ENCODE measurements at regions not wholly inside any gene's neighbourhood (a gene's known extent, or its start where the extent isn't known, plus 50 kb on each side); places are given as distances from the start of the nearest gene placed in this dataset.

DNA sequence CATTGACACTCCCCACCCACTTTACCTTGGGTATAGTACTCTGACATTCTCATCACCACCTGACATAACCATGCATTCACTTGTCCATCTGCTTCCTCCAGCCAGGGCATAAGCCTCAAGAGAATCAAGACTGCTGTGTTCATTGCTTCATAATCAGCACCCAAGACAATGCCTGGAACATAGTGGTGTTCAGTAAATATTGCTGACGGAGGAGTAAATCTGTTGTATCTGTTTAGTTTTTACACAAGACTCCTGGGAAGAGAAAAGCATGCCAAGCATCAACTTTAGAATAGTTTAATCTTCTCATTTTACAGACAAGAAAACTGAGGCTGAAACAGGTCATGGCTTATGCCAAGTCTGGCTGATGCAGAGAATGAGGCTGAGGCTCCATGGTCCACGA, 173.9 kb upstream of the DUSP10 start:
- CTCF ChIA-PET: no interaction called here

DNA sequence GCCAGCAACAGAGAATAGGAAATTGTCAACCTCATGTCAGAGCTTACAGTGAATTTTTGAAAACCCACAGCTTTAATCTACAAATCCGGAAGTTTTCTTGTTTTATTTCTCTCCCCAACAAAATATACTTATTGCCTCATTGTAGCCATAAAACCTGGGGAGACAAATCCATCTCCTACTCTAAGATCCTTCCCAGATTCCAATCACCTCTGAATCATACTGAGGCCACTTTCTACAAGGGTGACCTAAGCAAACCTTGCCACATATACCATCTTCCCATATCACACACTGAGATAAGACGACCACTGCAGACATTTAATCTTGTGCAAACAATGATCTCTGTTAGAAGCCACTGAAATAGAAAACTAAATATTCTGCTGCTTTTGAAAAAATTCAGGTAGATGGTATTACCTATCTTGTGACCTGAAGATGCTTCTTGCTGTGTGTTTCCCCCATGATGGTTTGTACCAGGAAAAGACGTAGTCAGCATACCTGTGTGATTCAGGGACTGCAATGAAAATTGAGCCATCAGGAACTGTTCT, 171.5 kb upstream of the DUSP10 start:
- TF ChIP-seq SP1 (IDR thresholded peaks at IDR 0.05) (no peak), L3MBTL2 (conservative IDR thresholded peaks at IDR 0.05) (no peak), ARNT (IDR thresholded peaks at IDR 0.05) (no peak), SUZ12 (IDR thresholded peaks at IDR 0.05) (no peak), LEF1 (IDR thresholded peaks at IDR 0.05; ENCODE audit: borderline replicate concordance) (no peak), NFRKB (IDR thresholded peaks at IDR 0.05) (no peak), FOXA1 (IDR thresholded peaks at IDR 0.05) (no peak), BHLHE40 (IDR thresholded peaks at IDR 0.05; ENCODE audit: borderline replicate concordance) (no peak), CTBP1 (IDR thresholded peaks at IDR 0.05; ENCODE audit: borderline replicate concordance) (no peak), TARDBP (IDR thresholded peaks at IDR 0.05) (no peak), FOXM1 (IDR thresholded peaks at IDR 0.05; ENCODE audit: borderline replicate concordance) (no peak), FOXK2 (IDR thresholded peaks at IDR 0.05) (no peak), HDGF (IDR thresholded peaks at IDR 0.05; ENCODE audit: borderline replicate concordance) (no peak), ZNF384 (IDR thresholded peaks at IDR 0.05) (no peak), ELF4 (IDR thresholded peaks at IDR 0.05) (no peak)
- TF ChIP-seq, protein P1, sequence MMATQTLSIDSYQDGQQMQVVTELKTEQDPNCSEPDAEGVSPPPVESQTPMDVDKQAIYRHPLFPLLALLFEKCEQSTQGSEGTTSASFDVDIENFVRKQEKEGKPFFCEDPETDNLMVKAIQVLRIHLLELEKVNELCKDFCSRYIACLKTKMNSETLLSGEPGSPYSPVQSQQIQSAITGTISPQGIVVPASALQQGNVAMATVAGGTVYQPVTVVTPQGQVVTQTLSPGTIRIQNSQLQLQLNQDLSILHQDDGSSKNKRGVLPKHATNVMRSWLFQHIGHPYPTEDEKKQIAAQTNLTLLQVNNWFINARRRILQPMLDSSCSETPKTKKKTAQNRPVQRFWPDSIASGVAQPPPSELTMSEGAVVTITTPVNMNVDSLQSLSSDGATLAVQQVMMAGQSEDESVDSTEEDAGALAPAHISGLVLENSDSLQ (IDR thresholded peaks at IDR 0.05): no peak
- DNase-seq (ENCODE audit: extremely low spot score): no peak
- POLR2A ChIA-PET: no interaction called here
- CTCF ChIA-PET: no interaction called here

More for the DNA sequence above, 173.9 kb upstream of the DUSP10 start:
- no peak for DNase-seq (ENCODE audit: extremely low spot score)
- POLR2A ChIA-PET: no interaction called here
- TF ChIP-seq L3MBTL2 (conservative IDR thresholded peaks at IDR 0.05): no peak
- no peak for TF ChIP-seq FOXK2 (IDR thresholded peaks at IDR 0.05)
- no peak for TF ChIP-seq ARNT (IDR thresholded peaks at IDR 0.05)
- TF ChIP-seq LEF1 (IDR thresholded peaks at IDR 0.05; ENCODE audit: borderline replicate concordance): no peak
- TF ChIP-seq FOXM1 (IDR thresholded peaks at IDR 0.05; ENCODE audit: borderline replicate concordance): no peak
- no peak for TF ChIP-seq SP1 (IDR thresholded peaks at IDR 0.05)
- TF ChIP-seq HDGF (IDR thresholded peaks at IDR 0.05; ENCODE audit: borderline replicate concordance): no peak

DNA sequence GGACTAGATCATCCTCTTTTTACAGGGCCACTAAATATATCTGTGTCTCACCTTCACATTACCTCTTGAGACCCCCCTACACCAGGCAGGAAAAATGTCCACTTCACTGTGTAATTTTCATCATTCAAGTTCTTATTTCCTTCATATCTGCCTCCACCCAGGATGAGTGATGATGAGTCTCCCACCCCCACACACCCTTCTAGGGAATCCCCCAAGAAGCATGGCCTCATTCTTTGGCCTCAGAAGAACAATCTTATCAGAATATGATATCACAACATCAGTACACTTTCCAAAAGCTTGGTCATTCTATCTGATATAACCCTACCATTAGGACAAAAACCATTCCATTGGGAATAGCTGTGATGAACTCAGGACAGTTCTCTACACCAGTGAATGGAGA, 170.3 kb upstream of the DUSP10 start:
- CTCF ChIA-PET: no interaction called here
- POLR2A ChIA-PET: no interaction called here
- TF ChIP-seq ARNT (IDR thresholded peaks at IDR 0.05) (no peak), ZNF384 (IDR thresholded peaks at IDR 0.05) (no peak), BHLHE40 (IDR thresholded peaks at IDR 0.05; ENCODE audit: borderline replicate concordance) (no peak), FOXM1 (IDR thresholded peaks at IDR 0.05; ENCODE audit: borderline replicate concordance) (no peak), HDGF (IDR thresholded peaks at IDR 0.05; ENCODE audit: borderline replicate concordance) (no peak), SUZ12 (IDR thresholded peaks at IDR 0.05) (no peak), FOXA1 (IDR thresholded peaks at IDR 0.05) (no peak)
- TF ChIP-seq, protein P1 (IDR thresholded peaks at IDR 0.05): no peak
- DNase-seq (ENCODE audit: extremely low spot score): no peak

DNA sequence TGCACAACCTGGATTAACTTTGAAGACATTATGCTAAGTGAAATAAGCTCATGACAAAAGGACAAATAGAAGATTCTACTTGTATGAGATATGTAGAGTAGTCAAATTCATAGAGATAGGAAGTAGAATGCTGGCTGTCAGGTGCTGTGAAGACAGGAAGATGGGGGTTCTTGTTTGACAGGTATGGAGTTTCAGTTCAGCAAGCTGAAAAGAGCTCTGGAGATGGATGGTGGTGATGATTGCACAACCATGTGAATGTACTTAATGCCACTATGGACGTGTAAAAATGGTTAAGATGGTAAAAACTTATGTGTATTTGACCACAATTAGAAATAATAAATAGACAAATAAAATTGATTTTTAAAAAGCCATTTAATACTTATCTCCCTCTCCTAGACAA, 169.8 kb upstream of the DUSP10 start:
- no peak for DNase-seq (ENCODE audit: extremely low spot score)
- no peak for TF ChIP-seq TARDBP (IDR thresholded peaks at IDR 0.05)
- TF ChIP-seq L3MBTL2 (conservative IDR thresholded peaks at IDR 0.05): no peak
- no peak for TF ChIP-seq FOXK2 (IDR thresholded peaks at IDR 0.05)
- TF ChIP-seq BHLHE40 (IDR thresholded peaks at IDR 0.05; ENCODE audit: borderline replicate concordance): no peak
- no peak for TF ChIP-seq NFRKB (IDR thresholded peaks at IDR 0.05)
- TF ChIP-seq ELF4 (IDR thresholded peaks at IDR 0.05): no peak
- no peak for TF ChIP-seq FOXM1 (IDR thresholded peaks at IDR 0.05; ENCODE audit: borderline replicate concordance)
- no peak for TF ChIP-seq HDGF (IDR thresholded peaks at IDR 0.05; ENCODE audit: borderline replicate concordance)
- TF ChIP-seq, protein P1 (IDR thresholded peaks at IDR 0.05): no peak
- TF ChIP-seq ARNT (IDR thresholded peaks at IDR 0.05): no peak
- no peak for TF ChIP-seq FOXA1 (IDR thresholded peaks at IDR 0.05)
- TF ChIP-seq SP1 (IDR thresholded peaks at IDR 0.05): no peak
- TF ChIP-seq CTBP1 (IDR thresholded peaks at IDR 0.05; ENCODE audit: borderline replicate concordance): no peak
- TF ChIP-seq LEF1 (IDR thresholded peaks at IDR 0.05; ENCODE audit: borderline replicate concordance): no peak
- TF ChIP-seq ZNF384 (IDR thresholded peaks at IDR 0.05): no peak
- POLR2A ChIA-PET: no interaction called here
- CTCF ChIA-PET: no interaction called here

DNA sequence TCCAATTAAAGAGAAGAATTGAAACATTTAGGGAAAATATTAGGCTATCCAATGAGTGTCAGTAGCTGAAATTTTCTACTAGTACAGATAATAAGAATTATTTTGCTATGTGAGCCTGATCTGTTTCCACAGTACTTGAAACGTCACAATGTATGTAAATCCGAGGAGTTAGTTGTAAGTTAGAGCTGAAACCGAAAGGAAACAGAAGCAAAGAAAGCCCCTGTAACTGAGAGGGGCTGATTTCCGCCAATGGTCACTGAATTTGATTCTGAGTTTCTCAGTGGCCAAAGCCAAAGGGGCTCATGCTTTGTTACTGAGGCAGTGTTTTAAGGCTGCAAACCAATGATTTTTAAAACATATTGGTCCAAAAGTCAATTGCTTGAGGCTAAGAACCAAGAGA, 168.3 kb upstream of the DUSP10 start:
- DNase-seq (ENCODE audit: extremely low spot score): no peak

DNA sequence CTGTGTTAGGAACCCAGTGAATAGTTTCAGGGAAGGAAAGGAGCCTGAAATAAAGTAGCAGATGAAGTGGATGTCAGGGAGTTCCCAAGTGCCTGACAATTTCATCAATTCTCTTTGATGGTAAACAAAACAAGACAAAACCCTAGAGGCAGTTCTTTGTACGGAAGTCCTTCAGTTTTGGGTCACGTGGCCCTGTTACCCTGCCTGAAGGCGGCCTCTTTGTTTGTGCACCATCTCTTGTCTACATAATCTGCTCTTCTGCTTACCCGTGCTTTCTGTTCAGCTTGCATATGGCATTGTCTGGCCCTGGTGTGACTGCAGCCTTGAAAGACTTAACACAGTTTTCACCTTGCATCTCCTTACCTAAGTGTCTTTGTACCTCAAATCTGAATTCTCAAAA, 166.7 kb upstream of the DUSP10 start:
- POLR2A ChIA-PET: no interaction called here
- CTCF ChIA-PET: no interaction called here
- TF ChIP-seq TARDBP (IDR thresholded peaks at IDR 0.05) (no peak), ZNF384 (IDR thresholded peaks at IDR 0.05) (no peak), ELF4 (IDR thresholded peaks at IDR 0.05) (no peak), L3MBTL2 (conservative IDR thresholded peaks at IDR 0.05) (no peak), ARNT (IDR thresholded peaks at IDR 0.05) (no peak), NFRKB (IDR thresholded peaks at IDR 0.05) (no peak), BHLHE40 (IDR thresholded peaks at IDR 0.05; ENCODE audit: borderline replicate concordance) (no peak), SUZ12 (IDR thresholded peaks at IDR 0.05) (no peak), FOXA1 (IDR thresholded peaks at IDR 0.05) (no peak), CTBP1 (IDR thresholded peaks at IDR 0.05; ENCODE audit: borderline replicate concordance) (no peak), SP1 (IDR thresholded peaks at IDR 0.05) (no peak), LEF1 (IDR thresholded peaks at IDR 0.05; ENCODE audit: borderline replicate concordance) (no peak), FOXM1 (IDR thresholded peaks at IDR 0.05; ENCODE audit: borderline replicate concordance) (no peak), HDGF (IDR thresholded peaks at IDR 0.05; ENCODE audit: borderline replicate concordance) (no peak), FOXK2 (IDR thresholded peaks at IDR 0.05) (no peak)
- TF ChIP-seq, protein P1 (IDR thresholded peaks at IDR 0.05): no peak
- DNase-seq (ENCODE audit: extremely low spot score): no peak

More for the DNA sequence above, 168.3 kb upstream of the DUSP10 start:
- CTCF ChIA-PET: no interaction called here
- TF ChIP-seq FOXM1 (IDR thresholded peaks at IDR 0.05; ENCODE audit: borderline replicate concordance) (no peak), ARNT (IDR thresholded peaks at IDR 0.05) (no peak), TARDBP (IDR thresholded peaks at IDR 0.05) (no peak), FOXK2 (IDR thresholded peaks at IDR 0.05) (no peak), CTBP1 (IDR thresholded peaks at IDR 0.05; ENCODE audit: borderline replicate concordance) (no peak), L3MBTL2 (conservative IDR thresholded peaks at IDR 0.05) (no peak), ZNF384 (IDR thresholded peaks at IDR 0.05) (no peak), FOXA1 (IDR thresholded peaks at IDR 0.05) (no peak)
- POLR2A ChIA-PET: no interaction called here
